DND-41 (cell line): ENCODE measurements at regions not wholly inside any gene's neighbourhood (a gene's known extent, or its start where the extent isn't known, plus 50 kb on each side); places are given as distances from the start of the nearest gene placed in this dataset.

Experiments
- ATAC-seq: fragments of 200-7000 bp; cut with Tn5 transposase; 3 replicates; pipeline ENCODE4 v1.9.1; 2021; ENCODE audit warnings: low read depth; ENCODE audit not compliant: insufficient read depth
- DNase-seq: peaks from one replicate; pipeline ENCODE4 v3.0.0-alpha.2; 2020
- H2AFZ ChIP-seq: 2 replicates; pipeline ENCODE4 v1.6.0; 2012; ENCODE audit warnings: low read depth, low read length
- H3K27ac ChIP-seq: 2 replicates; pipeline ENCODE4 v1.5.1; 2012; ENCODE audit warnings: low read length, inconsistent platforms
- H3K27me3 ChIP-seq: fragments of 200-600 bp; sonication (generic); 2 replicates; pipeline ENCODE4 v1.6.0; 2012; ENCODE audit warnings: low read length, mild to moderate bottlenecking, inconsistent platforms; ENCODE audit not compliant: insufficient read depth, poor library complexity
- H3K36me3 ChIP-seq: 2 replicates; pipeline ENCODE4 v1.5.1; 2012; ENCODE audit warnings: low read length, inconsistent platforms; ENCODE audit not compliant: insufficient read depth
- H3K4me1 ChIP-seq: 2 replicates; pipeline ENCODE4 v1.5.1; 2012; ENCODE audit warnings: mild to moderate bottlenecking, low read length; ENCODE audit not compliant: insufficient read depth
- H3K4me2 ChIP-seq: 2 replicates; pipeline ENCODE4 v1.6.0; 2012; ENCODE audit warnings: mild to moderate bottlenecking, moderate library complexity, low read length, inconsistent platforms; ENCODE audit not compliant: insufficient read depth
- H3K4me3 ChIP-seq, 2 experiments: fragments of 200-600 bp in 1 of 2; shearing (Covaris generic) in 1 of 2; 2 replicates each; pipeline ENCODE4 v1.5.1; 2012 to 2016; ENCODE audit warnings: inconsistent platforms in 2 of 2, low read length in 2 of 2, mild to moderate bottlenecking in 2 of 2, low read depth in 1 of 2, moderate library complexity in 1 of 2
- H3K79me2 ChIP-seq: 2 replicates; pipeline ENCODE4 v1.6.0; 2012; ENCODE audit warnings: low read length, inconsistent platforms; ENCODE audit not compliant: insufficient read depth
- H3K9ac ChIP-seq: 2 replicates; pipeline ENCODE4 v1.6.0; 2012; ENCODE audit warnings: low read depth, mild to moderate bottlenecking, inconsistent platforms, low read length, moderate library complexity
- H3K9me3 ChIP-seq: 2 replicates; pipeline ENCODE4 v1.5.1; 2012; ENCODE audit warnings: low read length, moderate library complexity, mild to moderate bottlenecking, inconsistent platforms; ENCODE audit not compliant: insufficient read depth, severe bottlenecking
- H4K20me1 ChIP-seq: 2 replicates; pipeline ENCODE4 v1.6.0; 2012; ENCODE audit warnings: low read length; ENCODE audit not compliant: insufficient read depth
- EZH2 ChIP-seq: IDR thresholded peaks from 3 replicates; pipeline ENCODE4 v1.6.1; 2012; ENCODE audit warnings: borderline replicate concordance, low read depth, mild to moderate bottlenecking, moderate library complexity, low read length, inconsistent platforms; ENCODE audit not compliant: severe bottlenecking
- TF ChIP-seq, protein P1 (sequence below): IDR thresholded peaks from 2 replicates; pipeline ENCODE4 v1.5.1; 2012; ENCODE audit warnings: borderline replicate concordance, low read length, moderate library complexity, mild to moderate bottlenecking; ENCODE audit not compliant: poor library complexity, severe bottlenecking; ENCODE audit errors: extremely low read depth

DNA sequence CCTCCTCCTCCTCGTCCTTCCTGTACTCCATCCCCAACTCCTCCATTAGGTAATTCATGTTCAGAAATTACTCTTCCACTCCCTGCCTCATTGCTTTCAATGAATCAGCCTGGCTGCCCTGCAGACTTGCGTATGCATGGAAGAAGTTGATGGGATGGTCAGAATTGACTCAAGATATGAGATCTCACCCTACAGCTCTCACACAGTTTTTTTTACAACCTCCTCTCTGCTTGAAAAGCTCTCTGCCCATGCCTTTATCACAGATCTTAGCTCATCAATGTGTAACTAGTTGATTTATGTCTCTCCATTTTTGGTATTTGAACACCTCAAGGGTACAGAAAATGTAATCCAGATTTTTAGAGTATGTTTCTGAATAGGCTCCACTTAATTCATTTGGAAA, 506.9 kb downstream of the TBC1D4 start:
- H3K27ac ChIP-seq, result no peak overlapping the region
- no peaks in the 10 kb centered on the region for H3K36me3 ChIP-seq
- no peaks in the 10 kb centered on the region for H3K27me3 ChIP-seq
- no peak overlapping the region for H3K9ac ChIP-seq
- TF ChIP-seq, protein P1, sequence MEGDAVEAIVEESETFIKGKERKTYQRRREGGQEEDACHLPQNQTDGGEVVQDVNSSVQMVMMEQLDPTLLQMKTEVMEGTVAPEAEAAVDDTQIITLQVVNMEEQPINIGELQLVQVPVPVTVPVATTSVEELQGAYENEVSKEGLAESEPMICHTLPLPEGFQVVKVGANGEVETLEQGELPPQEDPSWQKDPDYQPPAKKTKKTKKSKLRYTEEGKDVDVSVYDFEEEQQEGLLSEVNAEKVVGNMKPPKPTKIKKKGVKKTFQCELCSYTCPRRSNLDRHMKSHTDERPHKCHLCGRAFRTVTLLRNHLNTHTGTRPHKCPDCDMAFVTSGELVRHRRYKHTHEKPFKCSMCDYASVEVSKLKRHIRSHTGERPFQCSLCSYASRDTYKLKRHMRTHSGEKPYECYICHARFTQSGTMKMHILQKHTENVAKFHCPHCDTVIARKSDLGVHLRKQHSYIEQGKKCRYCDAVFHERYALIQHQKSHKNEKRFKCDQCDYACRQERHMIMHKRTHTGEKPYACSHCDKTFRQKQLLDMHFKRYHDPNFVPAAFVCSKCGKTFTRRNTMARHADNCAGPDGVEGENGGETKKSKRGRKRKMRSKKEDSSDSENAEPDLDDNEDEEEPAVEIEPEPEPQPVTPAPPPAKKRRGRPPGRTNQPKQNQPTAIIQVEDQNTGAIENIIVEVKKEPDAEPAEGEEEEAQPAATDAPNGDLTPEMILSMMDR, result no peak
- no peak for TF ChIP-seq EZH2
- H3K9me3 ChIP-seq, result no peaks in the 10 kb centered on the region
- H3K79me2 ChIP-seq, result no peaks in the 10 kb centered on the region
- no peak for ATAC-seq
- H3K4me2 ChIP-seq, result no peak overlapping the region
- H2AFZ ChIP-seq, result no peak overlapping the region
- DNase-seq, result no peak
- no peak overlapping the region for H3K4me3 ChIP-seq
- no peaks in the 10 kb centered on the region for H3K4me1 ChIP-seq
- H4K20me1 ChIP-seq, result no peaks in the 10 kb centered on the region

DNA sequence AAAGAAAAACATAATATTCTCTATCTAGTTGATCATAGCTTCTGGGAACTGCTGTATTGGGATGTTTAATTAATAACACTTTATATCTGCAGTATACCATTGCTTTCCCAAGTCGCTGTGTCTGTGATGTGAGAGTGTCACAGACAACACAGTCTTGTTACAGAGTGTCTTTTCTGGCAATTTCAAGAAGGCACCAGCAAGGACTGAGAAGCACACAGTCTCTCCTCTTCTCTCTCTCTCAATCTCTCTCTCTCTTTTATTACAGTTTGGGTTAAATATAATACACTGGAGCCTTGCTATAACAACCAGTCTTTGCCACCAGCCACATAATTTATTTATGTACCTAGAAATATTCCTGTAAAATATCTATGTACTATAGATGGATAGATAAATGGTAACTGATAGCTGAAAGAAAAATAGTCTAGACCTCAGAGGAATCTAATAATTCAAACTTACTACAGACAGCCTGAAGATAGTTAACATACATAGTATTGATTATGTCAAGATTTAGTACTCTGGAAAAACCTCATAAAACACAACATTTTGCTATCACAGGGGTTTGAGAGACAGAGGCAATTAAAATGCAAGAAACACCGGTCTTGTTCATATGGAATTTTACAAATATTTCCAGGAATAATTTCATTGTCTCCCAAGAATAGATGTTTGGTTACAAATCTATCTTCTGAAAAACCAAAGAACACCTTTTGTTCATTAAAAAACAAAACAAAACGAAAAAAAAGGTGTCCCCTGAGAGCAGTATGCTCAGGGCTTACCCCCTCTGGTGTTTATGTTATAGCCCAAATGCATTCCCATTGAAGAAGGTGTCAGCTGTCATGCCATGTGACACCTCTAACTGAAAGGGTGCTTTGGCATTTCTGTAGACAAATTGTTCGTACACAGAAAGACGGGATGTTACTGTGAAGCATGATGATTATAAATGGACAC, 507.8 kb downstream of the TBC1D4 start:
- Histone ChIP-seq H2AFZ (no peak overlapping the region), H4K20me1 (no peaks in the 10 kb centered on the region), H3K36me3 (no peaks in the 10 kb centered on the region), H3K79me2 (no peaks in the 10 kb centered on the region), H3K4me3 (no peak overlapping the region), H3K27ac (no peak overlapping the region), H3K27me3 (no peaks in the 10 kb centered on the region), H3K4me2 (no peak overlapping the region), H3K9me3 (no peaks in the 10 kb centered on the region), H3K9ac (no peak overlapping the region), H3K4me1 (no peaks in the 10 kb centered on the region)
- ATAC-seq, result no peak
- no peak for DNase-seq
- TF ChIP-seq, protein P1, result no peak

DNA sequence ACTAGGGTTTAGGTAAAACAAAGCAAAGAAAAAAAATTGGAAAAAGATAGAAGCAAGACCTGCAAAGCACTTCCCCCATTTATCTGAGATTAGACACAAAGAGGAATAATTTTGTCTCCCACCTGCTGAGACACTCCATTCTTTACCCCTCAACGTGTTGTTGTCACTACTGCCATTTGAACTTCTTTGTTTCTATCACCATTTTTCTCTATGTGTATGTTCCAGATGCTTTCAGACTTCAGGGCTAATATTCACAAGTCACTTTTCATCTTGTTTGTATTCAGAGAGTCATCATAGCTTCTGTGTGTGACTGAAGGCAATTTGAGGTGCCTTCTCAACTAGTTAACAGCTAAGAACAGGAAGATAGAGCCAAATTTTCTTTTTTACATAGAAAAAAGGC, 512.5 kb downstream of the TBC1D4 start:
- no peak overlapping the region for H3K9ac ChIP-seq
- no peak overlapping the region for H3K27ac ChIP-seq
- ATAC-seq (no peak), DNase-seq (no peak)
- H2AFZ ChIP-seq, result no peak overlapping the region
- H3K79me2 ChIP-seq, result no peaks in the 10 kb centered on the region
- H3K9me3 ChIP-seq, result no peaks in the 10 kb centered on the region
- H3K27me3 ChIP-seq, result no peaks in the 10 kb centered on the region
- H3K4me2 ChIP-seq, result no peak overlapping the region
- no peaks in the 10 kb centered on the region for H4K20me1 ChIP-seq
- no peak overlapping the region for H3K4me3 ChIP-seq
- H3K4me1 ChIP-seq, result no peaks in the 10 kb centered on the region
- no peak for TF ChIP-seq EZH2
- TF ChIP-seq, protein P1, result no peak
- H3K36me3 ChIP-seq, result no peaks in the 10 kb centered on the region
